ENCODE measurements at regions not wholly inside any gene's neighbourhood (a gene's known extent, or its start where the extent isn't known, plus 50 kb on each side); places are given as distances from the start of the nearest gene placed in this dataset.

DNA sequence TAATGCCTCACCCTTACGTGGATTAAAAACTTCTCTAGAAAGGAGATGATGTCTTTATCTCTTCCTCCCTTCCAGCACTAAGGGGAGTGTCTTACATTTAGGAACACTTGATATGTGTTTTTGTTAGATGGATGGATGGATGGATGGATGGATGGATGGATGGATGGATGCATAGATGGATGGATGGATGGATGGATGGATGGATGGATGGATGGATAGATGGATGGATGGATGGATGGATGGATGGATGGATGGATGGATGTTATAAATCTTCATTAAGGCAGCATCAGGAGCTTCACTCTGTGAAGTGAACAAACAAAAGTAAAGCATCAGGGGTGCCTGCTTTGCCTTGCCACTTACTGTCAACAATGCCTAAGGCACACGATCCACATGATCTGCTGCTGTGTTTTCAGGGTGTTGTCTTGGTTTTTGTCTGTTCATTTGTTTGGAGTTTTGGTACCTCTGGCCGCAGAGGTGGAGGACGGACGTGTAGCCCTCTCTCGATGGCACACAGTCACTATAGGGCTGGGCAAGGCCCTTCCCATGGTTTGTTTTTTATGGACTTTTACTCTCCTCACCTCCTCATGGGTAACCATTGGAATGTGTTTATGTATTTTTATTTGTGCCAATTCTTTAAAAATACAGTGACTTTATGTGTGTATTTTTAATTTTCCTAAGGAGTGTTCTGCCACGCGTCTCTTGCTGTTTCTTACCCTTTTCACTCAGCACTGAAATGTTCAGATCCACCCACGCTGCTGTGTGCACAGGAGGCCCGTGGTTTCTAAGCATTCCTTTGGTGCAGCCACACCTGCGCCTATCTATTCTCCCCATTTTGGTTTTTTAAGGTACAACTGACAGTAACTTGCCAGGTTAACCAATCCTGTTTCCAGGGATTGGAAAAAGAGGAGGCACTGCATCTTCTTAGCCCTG lies 91.8 kb upstream of the ENPP6 start:
- no peak for TF ChIP-seq CTCF (IDR thresholded peaks at IDR 0.05; ENCODE audit: extremely low read depth, insufficient read depth, missing control alignments)

DNA sequence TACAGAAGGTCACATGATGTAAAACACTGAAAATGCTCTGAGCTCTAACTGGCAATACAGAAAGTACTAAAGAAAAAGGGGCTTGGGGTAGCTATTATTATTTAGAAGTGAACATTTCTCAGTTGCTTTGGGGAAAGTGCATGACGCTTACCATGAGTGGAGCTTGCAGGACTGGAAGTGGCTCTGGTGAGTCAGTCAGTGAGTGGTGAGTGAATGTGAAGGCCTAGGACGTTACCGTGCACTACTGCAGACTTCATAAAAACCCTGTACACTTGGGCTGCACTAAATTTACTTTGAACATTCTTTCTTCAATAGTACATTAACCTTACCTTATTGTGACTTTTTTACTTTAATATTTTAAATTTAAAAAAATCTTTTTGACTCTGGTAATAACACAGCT lies 89.3 kb upstream of the ENPP6 start:
- in situ Hi-C loops (cut with MboI; ENCODE audit: low pct_unique_long_range_greater_than_20kb, low sequenced_read_pairs, unreplicated experiment) = no loop called here
- no peak for DNase-seq (ENCODE audit: low spot score)
- no peak for TF ChIP-seq CTCF (IDR thresholded peaks at IDR 0.05; ENCODE audit: extremely low read depth, insufficient read depth, missing control alignments)

More for the DNA sequence above, 91.8 kb upstream of the ENPP6 start:
- in situ Hi-C loops (cut with MboI; ENCODE audit: low pct_unique_long_range_greater_than_20kb, low sequenced_read_pairs, unreplicated experiment) = no loop called here
- no peak for DNase-seq (ENCODE audit: low spot score)

GRCh38 chr4:184306470-184306869 lies 88.8 kb upstream of the ENPP6 start:
- in situ Hi-C loops (cut with MboI; ENCODE audit: low pct_unique_long_range_greater_than_20kb, low sequenced_read_pairs, unreplicated experiment) = no loop called here
- no peak for DNase-seq (ENCODE audit: low spot score)
- no peak for TF ChIP-seq CTCF (IDR thresholded peaks at IDR 0.05; ENCODE audit: extremely low read depth, insufficient read depth, missing control alignments)

GRCh38 chr4:184300816-184301215 lies 83.1 kb upstream of the ENPP6 start:
- DNase-seq (ENCODE audit: low spot score) = no peak
- TF ChIP-seq CTCF (IDR thresholded peaks at IDR 0.05; ENCODE audit: extremely low read depth, insufficient read depth, missing control alignments) = no peak
- in situ Hi-C loops (cut with MboI; ENCODE audit: low pct_unique_long_range_greater_than_20kb, low sequenced_read_pairs, unreplicated experiment) = no loop called here

DNA sequence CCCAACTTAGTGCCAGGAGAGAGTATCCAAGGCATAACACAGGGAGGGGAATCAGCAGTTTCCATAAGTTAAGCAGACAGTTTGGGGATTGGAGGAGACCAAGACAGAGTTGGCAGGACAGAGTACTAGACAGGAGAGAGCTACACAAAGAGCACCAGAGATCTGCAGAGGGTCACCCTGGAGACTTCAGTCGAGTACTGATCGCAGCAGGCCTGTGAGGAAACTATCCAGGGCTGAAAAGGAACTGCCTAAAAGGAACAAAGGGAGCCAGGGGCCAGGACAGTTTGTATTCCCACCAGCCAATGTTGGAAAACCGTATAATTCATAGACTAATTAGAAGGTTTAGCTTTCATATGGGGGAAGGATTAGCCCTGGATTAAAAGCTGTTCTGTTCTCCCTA lies 80.6 kb upstream of the ENPP6 start:
- no peak for TF ChIP-seq CTCF (IDR thresholded peaks at IDR 0.05; ENCODE audit: extremely low read depth, insufficient read depth, missing control alignments)
- in situ Hi-C loops (cut with MboI; ENCODE audit: low pct_unique_long_range_greater_than_20kb, low sequenced_read_pairs, unreplicated experiment) = no loop called here
- DNase-seq (ENCODE audit: low spot score) = no peak

DNA sequence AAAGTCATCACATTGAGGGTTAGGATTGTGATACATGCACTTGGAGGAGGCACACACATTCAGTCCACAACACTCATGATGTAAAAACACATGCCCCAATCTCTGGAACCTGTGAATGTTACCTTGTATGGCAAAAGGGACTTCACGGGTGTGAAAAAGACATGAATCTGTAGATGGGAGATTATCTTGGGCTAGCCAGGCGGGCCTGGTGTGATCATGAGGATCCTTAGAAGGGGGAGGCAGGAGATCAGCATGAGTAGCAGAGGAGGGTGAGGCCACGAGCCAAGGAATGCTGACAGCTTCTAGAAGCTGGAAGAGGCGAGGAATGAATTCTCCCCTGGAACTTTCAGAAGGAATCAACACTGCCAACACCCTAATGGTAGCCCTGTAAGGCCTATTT lies 77.5 kb upstream of the ENPP6 start:
- DNase-seq (ENCODE audit: low spot score) = no peak
- no peak for TF ChIP-seq CTCF (IDR thresholded peaks at IDR 0.05; ENCODE audit: extremely low read depth, insufficient read depth, missing control alignments)
- in situ Hi-C loops (cut with MboI; ENCODE audit: low pct_unique_long_range_greater_than_20kb, low sequenced_read_pairs, unreplicated experiment) = no loop called here

All from GM13977 (cell line).